Hematopoietic multipotent progenitor cell treated with erythropoietin and hydrocortisone succinate and interleukin-3 and kit ligand, for 4 days (in vitro differentiated cells): ENCODE measurements at regions not wholly inside any gene's neighbourhood (a gene's known extent, or its start where the extent isn't known, plus 50 kb on each side); places are given as distances from the start of the nearest gene placed in this dataset.
"Not testable (repeated sequence)": the region's sequence is repeated elsewhere in the genome, so short reads cannot be mapped to it uniquely, and the experiment has no call there.

Experiments used
- DNase-seq: peaks from one replicate; pipeline ENCODE4 v3.0.0-alpha.2; 2015

- not testable (repeated sequence) for DNase-seq
Observed at GRCh38 chr22:16090991-16091390, 401.2 kb downstream of the POTEH start.

GRCh38 chr22:16105121-16105520 is 415.3 kb downstream of the POTEH start:
- DNase-seq, result not testable (repeated sequence)

GRCh38 chr22:16131456-16131855 is 441.6 kb downstream of the POTEH start:
- DNase-seq, result not testable (repeated sequence)

GRCh38 chr22:16131918-16132317 is 442.1 kb downstream of the POTEH start:
- DNase-seq, result no peak

- DNase-seq, result not testable (repeated sequence)
Observed at GRCh38 chr22:16132598-16132997, 442.8 kb downstream of the POTEH start.

GRCh38 chr22:16146101-16146500 is 446.5 kb downstream of the CCT8L2 start:
- not testable (repeated sequence) for DNase-seq

- DNase-seq, result peak; percentile 16
Observed at GRCh38 chr22:16146916-16147315, 445.7 kb downstream of the CCT8L2 start.

GRCh38 chr22:16177287-16177686 is 415.3 kb downstream of the CCT8L2 start:
- DNase-seq, result not testable (repeated sequence)

GRCh38 chr22:16183864-16184263 is 408.7 kb downstream of the CCT8L2 start:
- DNase-seq, result not testable (repeated sequence)
